NB4 (cell line): ENCODE measurements at regions not wholly inside any gene's neighbourhood (a gene's known extent, or its start where the extent isn't known, plus 50 kb on each side); places are given as distances from the start of the nearest gene placed in this dataset.

Experiments
- MYC ChIP-seq: IDR thresholded peaks from 2 replicates; pipeline ENCODE4 v1.6.1; 2011; ENCODE audit warnings: low read depth, low read length
- POLR2A ChIP-seq: IDR thresholded peaks from 2 replicates; pipeline ENCODE4 v1.6.1; 2011; ENCODE audit warnings: mild to moderate bottlenecking; ENCODE audit not compliant: insufficient read length; ENCODE audit errors: extremely low read depth
- TF ChIP-seq, protein P1 (sequence below): IDR thresholded peaks from one replicate; pipeline ENCODE4 v1.5.1; 2012; ENCODE audit warnings: low read depth, low read length
- TF ChIP-seq, protein P2 (sequence below): IDR thresholded peaks from 2 replicates; pipeline ENCODE4 v1.6.1; 2011; ENCODE audit warnings: low read depth, low read length

DNA sequence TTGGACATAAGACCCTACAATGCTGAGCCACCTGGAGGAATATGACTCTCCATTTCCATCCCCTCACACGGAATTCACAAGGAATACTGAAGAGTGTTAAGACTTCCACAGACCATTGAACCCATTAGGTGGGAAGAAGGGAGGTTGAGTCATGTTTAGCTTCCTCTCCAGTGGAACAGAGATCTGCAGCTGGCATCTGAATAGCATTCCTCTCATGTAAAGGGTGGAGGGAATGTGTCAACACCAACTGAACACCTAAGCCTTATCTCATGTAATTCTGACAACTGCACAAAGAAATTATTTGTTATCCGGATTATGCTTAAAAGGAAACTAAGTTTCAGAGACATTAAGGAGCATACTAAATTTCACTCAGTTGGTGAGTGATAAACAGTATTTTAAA is 705.9 kb downstream of the MAFB start:
- TF ChIP-seq, protein P1, sequence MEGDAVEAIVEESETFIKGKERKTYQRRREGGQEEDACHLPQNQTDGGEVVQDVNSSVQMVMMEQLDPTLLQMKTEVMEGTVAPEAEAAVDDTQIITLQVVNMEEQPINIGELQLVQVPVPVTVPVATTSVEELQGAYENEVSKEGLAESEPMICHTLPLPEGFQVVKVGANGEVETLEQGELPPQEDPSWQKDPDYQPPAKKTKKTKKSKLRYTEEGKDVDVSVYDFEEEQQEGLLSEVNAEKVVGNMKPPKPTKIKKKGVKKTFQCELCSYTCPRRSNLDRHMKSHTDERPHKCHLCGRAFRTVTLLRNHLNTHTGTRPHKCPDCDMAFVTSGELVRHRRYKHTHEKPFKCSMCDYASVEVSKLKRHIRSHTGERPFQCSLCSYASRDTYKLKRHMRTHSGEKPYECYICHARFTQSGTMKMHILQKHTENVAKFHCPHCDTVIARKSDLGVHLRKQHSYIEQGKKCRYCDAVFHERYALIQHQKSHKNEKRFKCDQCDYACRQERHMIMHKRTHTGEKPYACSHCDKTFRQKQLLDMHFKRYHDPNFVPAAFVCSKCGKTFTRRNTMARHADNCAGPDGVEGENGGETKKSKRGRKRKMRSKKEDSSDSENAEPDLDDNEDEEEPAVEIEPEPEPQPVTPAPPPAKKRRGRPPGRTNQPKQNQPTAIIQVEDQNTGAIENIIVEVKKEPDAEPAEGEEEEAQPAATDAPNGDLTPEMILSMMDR: no peak
- TF ChIP-seq POLR2A (no peak), MYC (no peak)
- TF ChIP-seq, protein P2, sequence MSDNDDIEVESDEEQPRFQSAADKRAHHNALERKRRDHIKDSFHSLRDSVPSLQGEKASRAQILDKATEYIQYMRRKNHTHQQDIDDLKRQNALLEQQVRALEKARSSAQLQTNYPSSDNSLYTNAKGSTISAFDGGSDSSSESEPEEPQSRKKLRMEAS: no peak
